ENCODE measurements at regions not wholly inside any gene's neighbourhood (a gene's known extent, or its start where the extent isn't known, plus 50 kb on each side); places are given as distances from the start of the nearest gene placed in this dataset.

- TF ChIP-seq USF2 (IDR thresholded peaks at IDR 0.05; ENCODE audit: low read depth, low read length), result no peak
- no peak for TF ChIP-seq CTCF (conservative IDR thresholded peaks at IDR 0.05; ENCODE audit: low read depth, low read length)
- TF ChIP-seq POLR2A (IDR thresholded peaks at IDR 0.05; ENCODE audit: low read depth, low read length), result no peak
- no peak for TF ChIP-seq MAFK (IDR thresholded peaks at IDR 0.05; ENCODE audit: low read depth, low read length)
- no peak for TF ChIP-seq MXI1 (IDR thresholded peaks at IDR 0.05; ENCODE audit: borderline replicate concordance, low read depth, low read length)
- no peak for TF ChIP-seq CEBPB (IDR thresholded peaks at IDR 0.05; ENCODE audit: low read depth, low read length)
Observed at GRCh38 chr4:128600410-128600809, 209.1 kb upstream of the JADE1 start.

Data from IMR-90 (cell line).